ENCODE measurements at regions not wholly inside any gene's neighbourhood (a gene's known extent, or its start where the extent isn't known, plus 50 kb on each side); places are given as distances from the start of the nearest gene placed in this dataset.
A peak's percentile ranks its signal among the peaks of the same experiment; 100 is the strongest.

- peak; percentile 88 for TF ChIP-seq CTCF (IDR thresholded peaks at IDR 0.05)
- TF ChIP-seq ZFX (IDR thresholded peaks at IDR 0.05; ENCODE audit: borderline replicate concordance) = no peak
Observed at GRCh38 chr19:29263305-29264135, 50.6 kb upstream of the UQCRFS1 start.

Measured in 22Rv1 (cell line).